ENCODE measurements at regions not wholly inside any gene's neighbourhood (a gene's known extent, or its start where the extent isn't known, plus 50 kb on each side); places are given as distances from the start of the nearest gene placed in this dataset.

DNA sequence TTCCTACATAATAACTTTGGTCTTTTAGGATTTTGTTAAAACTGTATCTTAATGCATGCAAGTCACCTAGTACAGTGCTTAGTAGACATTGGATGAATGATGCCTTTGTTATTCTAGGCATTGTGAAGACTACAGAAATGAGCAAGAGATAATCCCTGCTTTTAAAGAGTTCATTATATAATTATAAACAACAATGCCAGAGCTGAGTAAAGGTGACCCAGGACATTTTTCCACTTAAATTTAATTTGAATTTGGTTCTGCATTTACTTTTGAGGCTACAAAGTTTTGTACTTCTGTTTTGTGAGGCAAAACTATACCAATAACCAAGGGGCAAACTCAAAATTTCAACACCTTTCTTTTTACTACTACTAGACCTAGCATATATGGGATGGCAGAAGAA is 182.0 kb upstream of the SESN3 start:
- TF ChIP-seq POLR2A (IDR thresholded peaks at IDR 0.05; ENCODE audit: low read depth, low read length) = no peak
- TF ChIP-seq, protein P1, sequence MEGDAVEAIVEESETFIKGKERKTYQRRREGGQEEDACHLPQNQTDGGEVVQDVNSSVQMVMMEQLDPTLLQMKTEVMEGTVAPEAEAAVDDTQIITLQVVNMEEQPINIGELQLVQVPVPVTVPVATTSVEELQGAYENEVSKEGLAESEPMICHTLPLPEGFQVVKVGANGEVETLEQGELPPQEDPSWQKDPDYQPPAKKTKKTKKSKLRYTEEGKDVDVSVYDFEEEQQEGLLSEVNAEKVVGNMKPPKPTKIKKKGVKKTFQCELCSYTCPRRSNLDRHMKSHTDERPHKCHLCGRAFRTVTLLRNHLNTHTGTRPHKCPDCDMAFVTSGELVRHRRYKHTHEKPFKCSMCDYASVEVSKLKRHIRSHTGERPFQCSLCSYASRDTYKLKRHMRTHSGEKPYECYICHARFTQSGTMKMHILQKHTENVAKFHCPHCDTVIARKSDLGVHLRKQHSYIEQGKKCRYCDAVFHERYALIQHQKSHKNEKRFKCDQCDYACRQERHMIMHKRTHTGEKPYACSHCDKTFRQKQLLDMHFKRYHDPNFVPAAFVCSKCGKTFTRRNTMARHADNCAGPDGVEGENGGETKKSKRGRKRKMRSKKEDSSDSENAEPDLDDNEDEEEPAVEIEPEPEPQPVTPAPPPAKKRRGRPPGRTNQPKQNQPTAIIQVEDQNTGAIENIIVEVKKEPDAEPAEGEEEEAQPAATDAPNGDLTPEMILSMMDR (conservative IDR thresholded peaks at IDR 0.05; ENCODE audit: low read depth, low read length) = no peak

Data from IMR-90 (cell line).